K562 (cell line): ENCODE measurements at regions not wholly inside any gene's neighbourhood (a gene's known extent, or its start where the extent isn't known, plus 50 kb on each side); places are given as distances from the start of the nearest gene placed in this dataset.
A peak's percentile ranks its signal among the peaks of the same experiment; 100 is the strongest.

Experiments
- ATAC-seq: fragments of 200-7000 bp; cut with Tn5 transposase; 3 replicates; pipeline ENCODE4 v1.9.1; 2020; ENCODE audit warnings: moderate library complexity
- BruUV-seq: library from RNA; stranded (reverse); fragments of 400-500 nt; replicated peaks from 2 replicates; lab custom pipeline; 2021; lab: Mats Ljungman, UMichigan
- CTCF ChIA-PET: fragments of 300-600 bp; formaldehyde crosslinking; extraction: SDS; loops from one replicate; lab custom pipeline; 2021; ENCODE audit warnings: low intra/inter-chr PET ratio; lab: Yijun Ruan, JAX
- POLR2A ChIA-PET: fragments of 300-600, 350-650 bp; sonication (Branson Sonifier 250); formaldehyde crosslinking; extraction: SDS; loops from one replicate; lab custom pipeline; 2021; ENCODE audit warnings: antibody characterized with exemption, inconsistent platforms; lab: Yijun Ruan, JAX
- DNase-seq, 4 experiments: peaks; one replicate each; pipeline versions ENCODE4 v3.0.0 to v3.0.0-alpha.2; 2011 to 2018; ENCODE audit warnings: low spot score in 3 of 4, mixed read lengths in 3 of 4; ENCODE audit errors: extremely low read depth in 1 of 4
- FAIRE-seq: peaks from 2 replicates; lab custom pipeline; 2011; peaks lifted over from hg19 to GRCh38; lab: Jason Lieb, UNC
- H2AFZ ChIP-seq: 2 replicates; pipeline ENCODE4 v1.6.0; 2011; ENCODE audit warnings: low read depth, low read length, control low read depth, inconsistent platforms
- H3K27ac ChIP-seq: fragments of 200-600 bp; 3 replicates; pipeline ENCODE4 v1.8.0; 2011; ENCODE audit warnings: low read depth, mild to moderate bottlenecking, control low read depth, inconsistent platforms, low read length, moderate library complexity, mixed read lengths; ENCODE audit errors: extremely low read depth
- H3K27me3 ChIP-seq, 2 experiments: fragments of 300-600 bp in 1 of 2; 2 replicates in 1 of 2; 3 replicates in 1 of 2; pipeline versions ENCODE4 v1.6.0 to v1.8.0; 2011; ENCODE audit warnings: inconsistent platforms in 2 of 2, low read length in 2 of 2, mild to moderate bottlenecking in 1 of 2, mixed read lengths in 1 of 2, moderate library complexity in 1 of 2; ENCODE audit not compliant: control insufficient read depth in 2 of 2, insufficient read depth in 2 of 2
- H3K36me3 ChIP-seq: fragments of 300-600 bp; 3 replicates; pipeline ENCODE4 v1.8.0; 2011; ENCODE audit warnings: mild to moderate bottlenecking, low read length, inconsistent platforms; ENCODE audit not compliant: control insufficient read depth, insufficient read depth
- H3K4me1 ChIP-seq, 2 experiments: fragments of 200-600 bp in 1 of 2; replicated peaks in 1 of 2; 2 replicates in 1 of 2; 3 replicates in 1 of 2; pipeline versions ENCODE4 v1.5.1 to v1.8.0; 2011; ENCODE audit warnings: inconsistent platforms in 2 of 2, low read length in 2 of 2, mild to moderate bottlenecking in 1 of 2, mixed read lengths in 1 of 2, moderate library complexity in 1 of 2; ENCODE audit not compliant: control insufficient read depth in 2 of 2, insufficient read depth in 2 of 2
- H3K4me2 ChIP-seq: 2 replicates; pipeline ENCODE4 v1.6.1; 2011; ENCODE audit warnings: low read length, control low read depth, inconsistent platforms, mixed read lengths; ENCODE audit not compliant: insufficient read depth
- H3K4me3 ChIP-seq: fragments of 200-600 bp; sonication (generic), shearing (Covaris generic); 2 replicates; pipeline ENCODE4 v1.5.1; 2016; ENCODE audit warnings: control low read depth, inconsistent platforms
- H3K79me2 ChIP-seq: fragments of 200-600 bp; 3 replicates; pipeline ENCODE4 v1.8.0; 2011; ENCODE audit warnings: low read length, inconsistent platforms; ENCODE audit not compliant: control insufficient read depth, insufficient read depth
- H3K9ac ChIP-seq, 2 experiments: 2 replicates each; pipeline versions ENCODE4 v1.6.0 to v1.6.1; 2011; ENCODE audit warnings: low read depth in 2 of 2, low read length in 2 of 2, control low read depth in 1 of 2, inconsistent platforms in 1 of 2, mild to moderate bottlenecking in 1 of 2, mixed read lengths in 1 of 2; ENCODE audit not compliant: insufficient read depth in 1 of 2
- H3K9me1 ChIP-seq: one replicate; pipeline ENCODE4 v1.6.0; 2011; ENCODE audit warnings: inconsistent platforms, mild to moderate bottlenecking, low read length, moderate library complexity; ENCODE audit not compliant: control insufficient read depth, insufficient read depth
- H3K9me3 ChIP-seq: replicated peaks from 2 replicates; pipeline ENCODE4 v1.5.1; 2011; ENCODE audit warnings: low read depth, low read length, inconsistent platforms; ENCODE audit not compliant: control insufficient read depth, insufficient read depth
- H4K20me1 ChIP-seq: replicated peaks from 2 replicates; pipeline ENCODE4 v1.6.1; 2011; ENCODE audit warnings: low read length, inconsistent platforms, mixed read lengths; ENCODE audit not compliant: control insufficient read depth, insufficient read depth
- CTCFL ChIP-seq: IDR thresholded peaks from 2 replicates; pipeline ENCODE4 v1.6.1; 2011; ENCODE audit warnings: borderline replicate concordance, low read depth, mild to moderate bottlenecking, moderate library complexity, low read length; ENCODE audit not compliant: insufficient read depth, poor library complexity, severe bottlenecking
- E2F6 ChIP-seq, 2 experiments: IDR thresholded peaks; 2 replicates each; pipeline ENCODE4 v1.6.1; 2011; ENCODE audit warnings: borderline replicate concordance in 1 of 2, control low read depth in 1 of 2, low read depth in 1 of 2, low read length in 1 of 2, mild to moderate bottlenecking in 1 of 2, mixed read lengths in 1 of 2, moderate library complexity in 1 of 2; ENCODE audit not compliant: insufficient read depth in 1 of 2, insufficient read length in 1 of 2, poor library complexity in 1 of 2, severe bottlenecking in 1 of 2; ENCODE audit errors: extremely low read depth in 1 of 2
- ESRRA ChIP-seq: fragments of 450-650 bp; IDR thresholded peaks from 2 replicates; pipeline ENCODE4 v1.6.1; 2014; ENCODE audit warnings: low read depth, mild to moderate bottlenecking, moderate library complexity, borderline replicate concordance
- FOXK2 ChIP-seq, 2 experiments: fragments of 450-650 bp; IDR thresholded peaks in 1 of 2; conservative IDR thresholded peaks in 1 of 2; 2 replicates each; pipeline ENCODE4 v1.6.1; 2016; ENCODE audit warnings: low read depth in 2 of 2, mild to moderate bottlenecking in 1 of 2
- ILF3 ChIP-seq: fragments of 450-650 bp; IDR thresholded peaks from 2 replicates; pipeline ENCODE4 v1.6.1; 2018; ENCODE audit warnings: antibody characterized with exemption, mild to moderate bottlenecking, moderate library complexity, borderline replicate concordance
- RB1 ChIP-seq: fragments of 450-650 bp; IDR thresholded peaks from 2 replicates; pipeline ENCODE4 v1.6.1; 2017; ENCODE audit warnings: low read depth, mild to moderate bottlenecking
- ZBTB1 ChIP-seq: sonication (generic); formaldehyde crosslinking; IDR thresholded peaks from 2 replicates; pipeline ENCODE4 v1.8.1; 2023; ENCODE audit warnings: missing genetic modification reagents, low read depth, mild to moderate bottlenecking, borderline replicate concordance
- ZNF282 ChIP-seq: sonication (generic); formaldehyde crosslinking; IDR thresholded peaks from 2 replicates; pipeline ENCODE4 v1.8.1; 2023; ENCODE audit warnings: missing genetic modification reagents
- WGBS: fragments of 100-300 bp; shearing (Covaris generic); methylation state at CpG from one replicate; pipeline ENCODE4 v1.1.6; 2016; ENCODE audit warnings: low coverage, mixed read lengths; ENCODE audit not compliant: insufficient coverage; ENCODE audit errors: missing lambda C conversion rate; 5-methylcytosine and 5-hydroxymethylcytosine counted together
- in situ Hi-C: fragments of 300-500 bp; cut with MboI; formaldehyde crosslinking; loops from 4 replicates; pipeline ENCODE4 v1.15.0; 2018; ENCODE audit warnings: inconsistent platforms, mixed read lengths
- intact Hi-C: fragments of 100-400 bp; cut with micrococcal nuclease; formaldehyde crosslinking; loops from 2 replicates; pipeline ENCODE4 v1.14.2; 2022
- TF ChIP-seq, protein P1 (sequence below): fragments of 450-650 bp; IDR thresholded peaks from 2 replicates; pipeline ENCODE4 v1.6.1; 2016
- TF ChIP-seq, protein P2 (sequence below): fragments of 450-650 bp; IDR thresholded peaks from 2 replicates; pipeline ENCODE4 v1.6.1; 2018; ENCODE audit not compliant: partially characterized antibody

- H3K4me3 ChIP-seq: peak overlapping the region; percentile 25; the same call in 1 of the 2 replicates
- FAIRE-seq: no peak
- peak overlapping the region; percentile 58 for H3K4me2 ChIP-seq
- intact Hi-C loops (loop anchor here (2.0 to 10.0 kb wide), 2 partner anchors 44 to 144 kb away; no protein-coding TSS in a partner anchor), in situ Hi-C loops (no loop called here)
- no TSS peak for BruUV-seq
- no peaks in the 10 kb centered on the region; the same call in none of the 2 replicates for H4K20me1 ChIP-seq
- H3K9ac ChIP-seq: peak overlapping the region in 1 of 2 experiments; percentile 76; a peak in 2 of 4 replicates
- no peaks in the 10 kb centered on the region for H3K79me2 ChIP-seq
- peak; percentile 84 to 100 (median 100) for DNase-seq
- ATAC-seq: peak; percentile 96
- no peak overlapping the region for H3K27ac ChIP-seq
- H3K4me1 ChIP-seq: peaks cover 0 to 28% of the 10 kb centered on the region in 2 experiments; a peak in 3 of 5 replicates
- POLR2A ChIA-PET: interaction anchor here (0.7 kb wide), 1 partner anchor 8 kb away, joined by 3 read pairs; no protein-coding TSS in a partner anchor
- H3K27me3 ChIP-seq: peaks cover 30 to 81% of the 10 kb centered on the region in 2 experiments; a peak in 4 of 5 replicates
- peak overlapping the region; percentile 62 for H2AFZ ChIP-seq
- CTCF ChIA-PET: no interaction called here
- H3K9me1 ChIP-seq: no peaks in the 10 kb centered on the region
- no peaks in the 10 kb centered on the region; the same call in 1 of the 2 replicates for H3K9me3 ChIP-seq
- no peaks in the 10 kb centered on the region for H3K36me3 ChIP-seq
- WGBS: 3% methylated on average over 21 of the region's 74 CpGs
- TF ChIP-seq RB1 (0 out of 2 replicates have a peak, but pooled peaks have one; percentile 44), E2F6 (IDR thresholded peaks at IDR 0.05; ENCODE audit: borderline replicate concordance in 1 of 2, extremely low read depth in 1 of 2, insufficient read depth in 1 of 2, insufficient read length in 1 of 2, low read depth in 1 of 2, low read length in 1 of 2, poor library complexity in 1 of 2, severe bottlenecking in 1 of 2) (peak; percentile 62 to 93), ILF3 (no peak), ESRRA (0 out of 2 replicates have a peak, but pooled peaks have one; percentile 15), ZNF282 (CRISPR knock-in tag) (no peak), ZBTB1 (0 out of 2 replicates have a peak, but pooled peaks have one; percentile 25), CTCFL (peak; percentile 58), FOXK2 (conservative IDR thresholded peaks at IDR 0.05 in 1 of 2, IDR thresholded peaks at IDR 0.05 in 1 of 2; ENCODE audit: low read depth in 2 of 2) (no peak)
- TF ChIP-seq, protein P1, sequence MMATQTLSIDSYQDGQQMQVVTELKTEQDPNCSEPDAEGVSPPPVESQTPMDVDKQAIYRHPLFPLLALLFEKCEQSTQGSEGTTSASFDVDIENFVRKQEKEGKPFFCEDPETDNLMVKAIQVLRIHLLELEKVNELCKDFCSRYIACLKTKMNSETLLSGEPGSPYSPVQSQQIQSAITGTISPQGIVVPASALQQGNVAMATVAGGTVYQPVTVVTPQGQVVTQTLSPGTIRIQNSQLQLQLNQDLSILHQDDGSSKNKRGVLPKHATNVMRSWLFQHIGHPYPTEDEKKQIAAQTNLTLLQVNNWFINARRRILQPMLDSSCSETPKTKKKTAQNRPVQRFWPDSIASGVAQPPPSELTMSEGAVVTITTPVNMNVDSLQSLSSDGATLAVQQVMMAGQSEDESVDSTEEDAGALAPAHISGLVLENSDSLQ: peak; percentile 82
- TF ChIP-seq, protein P2, sequence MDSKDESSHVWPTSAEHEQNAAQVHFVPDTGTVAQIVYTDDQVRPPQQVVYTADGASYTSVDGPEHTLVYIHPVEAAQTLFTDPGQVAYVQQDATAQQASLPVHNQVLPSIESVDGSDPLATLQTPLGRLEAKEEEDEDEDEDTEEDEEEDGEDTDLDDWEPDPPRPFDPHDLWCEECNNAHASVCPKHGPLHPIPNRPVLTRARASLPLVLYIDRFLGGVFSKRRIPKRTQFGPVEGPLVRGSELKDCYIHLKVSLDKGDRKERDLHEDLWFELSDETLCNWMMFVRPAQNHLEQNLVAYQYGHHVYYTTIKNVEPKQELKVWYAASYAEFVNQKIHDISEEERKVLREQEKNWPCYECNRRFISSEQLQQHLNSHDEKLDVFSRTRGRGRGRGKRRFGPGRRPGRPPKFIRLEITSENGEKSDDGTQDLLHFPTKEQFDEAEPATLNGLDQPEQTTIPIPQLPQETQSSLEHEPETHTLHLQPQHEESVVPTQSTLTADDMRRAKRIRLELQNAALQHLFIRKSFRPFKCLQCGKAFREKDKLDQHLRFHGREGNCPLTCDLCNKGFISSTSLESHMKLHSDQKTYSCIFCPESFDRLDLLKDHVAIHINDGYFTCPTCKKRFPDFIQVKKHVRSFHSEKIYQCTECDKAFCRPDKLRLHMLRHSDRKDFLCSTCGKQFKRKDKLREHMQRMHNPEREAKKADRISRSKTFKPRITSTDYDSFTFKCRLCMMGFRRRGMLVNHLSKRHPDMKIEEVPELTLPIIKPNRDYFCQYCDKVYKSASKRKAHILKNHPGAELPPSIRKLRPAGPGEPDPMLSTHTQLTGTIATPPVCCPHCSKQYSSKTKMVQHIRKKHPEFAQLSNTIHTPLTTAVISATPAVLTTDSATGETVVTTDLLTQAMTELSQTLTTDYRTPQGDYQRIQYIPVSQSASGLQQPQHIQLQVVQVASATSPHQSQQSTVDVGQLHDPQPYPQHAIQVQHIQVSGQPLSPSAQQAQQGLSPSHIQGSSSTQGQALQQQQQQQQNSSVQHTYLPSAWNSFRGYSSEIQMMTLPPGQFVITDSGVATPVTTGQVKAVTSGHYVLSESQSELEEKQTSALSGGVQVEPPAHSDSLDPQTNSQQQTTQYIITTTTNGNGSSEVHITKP: no peak
These were observed 90.3 kb downstream of the MICALL2 start for GRCh38 chr7:1368682-1369571.
